Neutrophil (primary cell): ENCODE measurements at regions not wholly inside any gene's neighbourhood (a gene's known extent, or its start where the extent isn't known, plus 50 kb on each side); places are given as distances from the start of the nearest gene placed in this dataset.

Experiments
- H3K27ac ChIP-seq: fragments of 200-600 bp; sonication (generic); 2 replicates; pipeline ENCODE4 v1.5.1; 2016; ENCODE audit warnings: mild to moderate bottlenecking, moderate library complexity
- H3K27me3 ChIP-seq: fragments of 200-600 bp; sonication (generic); 2 replicates; pipeline ENCODE4 v1.6.0; 2016; ENCODE audit warnings: mild to moderate bottlenecking
- H3K36me3 ChIP-seq: fragments of 200-600 bp; sonication (generic); 2 replicates; pipeline ENCODE4 v1.5.1; 2017
- H3K4me1 ChIP-seq, 2 experiments: fragments of 200-600 bp in 1 of 2; sonication (generic) in 1 of 2; 1 replicate in 1 of 2; 2 replicates in 1 of 2; pipeline versions ENCODE4 v1.5.1 to v1.6.1; 2013 to 2016; ENCODE audit warnings: low read depth in 1 of 2, low read length in 1 of 2, mild to moderate bottlenecking in 1 of 2, moderate library complexity in 1 of 2; ENCODE audit not compliant: control insufficient read depth in 1 of 2, insufficient read depth in 1 of 2
- H3K4me3 ChIP-seq, 2 experiments: fragments of 200-600 bp in 1 of 2; sonication (generic) in 1 of 2; 1 replicate in 1 of 2; 2 replicates in 1 of 2; pipeline ENCODE4 v1.5.1; 2013 to 2016; ENCODE audit warnings: low read depth in 1 of 2, low read length in 1 of 2, mild to moderate bottlenecking in 1 of 2, moderate library complexity in 1 of 2
- H3K9me3 ChIP-seq: fragments of 200-600 bp; sonication (generic); 2 replicates; pipeline ENCODE4 v1.5.1; 2016
- CTCF ChIP-seq: fragments of 200-600 bp; sonication (generic); IDR thresholded peaks from 2 replicates; pipeline ENCODE4 v1.5.1; 2016; ENCODE audit warnings: antibody characterized with exemption

GRCh38 chr11:127627629-127628457 is 627.3 kb upstream of the KIRREL3 start:
- H3K36me3 ChIP-seq: no peaks in the 10 kb centered on the region
- no peaks in the 10 kb centered on the region for H3K27me3 ChIP-seq
- no peaks in the 10 kb centered on the region for H3K9me3 ChIP-seq
- no peaks in the 10 kb centered on the region for H3K4me1 ChIP-seq
- no peak overlapping the region for H3K27ac ChIP-seq
- no peak overlapping the region for H3K4me3 ChIP-seq
- no peak for TF ChIP-seq CTCF

- no peaks in the 10 kb centered on the region for H3K9me3 ChIP-seq
- H3K4me1 ChIP-seq: no peaks in the 10 kb centered on the region
- no peaks in the 10 kb centered on the region for H3K36me3 ChIP-seq
- H3K27ac ChIP-seq: no peak overlapping the region
- no peaks in the 10 kb centered on the region for H3K27me3 ChIP-seq
- no peak for TF ChIP-seq CTCF
- no peak overlapping the region for H3K4me3 ChIP-seq
These were observed 626.6 kb upstream of the KIRREL3 start for GRCh38 chr11:127627204-127627603.

GRCh38 chr11:127625402-127625801 is 624.8 kb upstream of the KIRREL3 start:
- no peaks in the 10 kb centered on the region for H3K36me3 ChIP-seq
- no peaks in the 10 kb centered on the region for H3K27me3 ChIP-seq
- TF ChIP-seq CTCF: no peak
- no peak overlapping the region for H3K27ac ChIP-seq
- H3K4me1 ChIP-seq: no peaks in the 10 kb centered on the region
- no peak overlapping the region for H3K4me3 ChIP-seq
- H3K9me3 ChIP-seq: no peaks in the 10 kb centered on the region

- H3K36me3 ChIP-seq: no peaks in the 10 kb centered on the region
- H3K4me1 ChIP-seq: no peaks in the 10 kb centered on the region
- H3K9me3 ChIP-seq: no peaks in the 10 kb centered on the region
- no peak overlapping the region for H3K27ac ChIP-seq
- no peak overlapping the region for H3K4me3 ChIP-seq
- TF ChIP-seq CTCF: no peak
- H3K27me3 ChIP-seq: no peaks in the 10 kb centered on the region
These were observed 623.8 kb upstream of the KIRREL3 start for GRCh38 chr11:127624306-127624856.

- no peak overlapping the region for H3K4me3 ChIP-seq
- no peak for TF ChIP-seq CTCF
- no peaks in the 10 kb centered on the region for H3K9me3 ChIP-seq
- no peak overlapping the region for H3K27ac ChIP-seq
- H3K4me1 ChIP-seq: no peaks in the 10 kb centered on the region
- no peaks in the 10 kb centered on the region for H3K36me3 ChIP-seq
- no peaks in the 10 kb centered on the region for H3K27me3 ChIP-seq
These were observed 622.1 kb upstream of the KIRREL3 start for GRCh38 chr11:127622686-127623085.
